ENCODE measurements at regions not wholly inside any gene's neighbourhood (a gene's known extent, or its start where the extent isn't known, plus 50 kb on each side); places are given as distances from the start of the nearest gene placed in this dataset.

GRCh38 chr10:62665771-62666170 lies 138.7 kb upstream of the ADO start:
- DNase-seq (ENCODE audit: low spot score) (no peak), ATAC-seq (no peak)
- Histone ChIP-seq H4K20me1 (replicated peaks; ENCODE audit: insufficient read depth) (no peaks in the 10 kb centered on the region), H3F3A (replicated peaks; ENCODE audit: low read depth) (no peaks in the 10 kb centered on the region), H3K4me3 (no peak overlapping the region), H3K27me3 (ENCODE audit: insufficient read depth) (no peaks in the 10 kb centered on the region), H3K27ac (ENCODE audit: low read depth) (no peak overlapping the region), H3K4me1 (ENCODE audit: insufficient read depth) (no peaks in the 10 kb centered on the region; the same call in 1 of the 2 replicates), H3K9me2 (ENCODE audit: insufficient read depth) (peaks cover 5% of the 10 kb centered on the region; the same call in 1 of the 2 replicates), H2AFZ (no peak overlapping the region), H3K4me2 (no peak overlapping the region), H3K36me3 (ENCODE audit: insufficient read depth) (no peaks in the 10 kb centered on the region), H3K79me2 (replicated peaks; ENCODE audit: insufficient read depth) (no peaks in the 10 kb centered on the region)
- Mint-ChIP-seq H3K27me3 (ENCODE audit: insufficient read depth, low read depth, poor library complexity) (peaks cover 1% of the 10 kb centered on the region), H3K4me1 (peaks cover 8% of the 10 kb centered on the region), H3K27ac (no peak overlapping the region), H3K4me3 (no peak overlapping the region), H3K36me3 (ENCODE audit: low read depth) (peaks cover 6% of the 10 kb centered on the region), H3K9me3 (peaks cover 17% of the 10 kb centered on the region)
- TF ChIP-seq EZH2phosphoT487 (IDR thresholded peaks at IDR 0.05; ENCODE audit: unreplicated experiment) (no peak), STAT1 (IDR thresholded peaks at IDR 0.05; ENCODE audit: unreplicated experiment) (no peak), ZNF331 (CRISPR knock-in tag; IDR thresholded peaks at IDR 0.05; ENCODE audit: low read depth) (no peak), CTCF (conservative IDR thresholded peaks at IDR 0.05; ENCODE audit: low read depth in 2 of 2) (no peak), POLR2AphosphoS5 (IDR thresholded peaks at IDR 0.05; ENCODE audit: low read depth) (no peak), ZNF114 (CRISPR knock-in tag; IDR thresholded peaks at IDR 0.05) (no peak), NANOG (IDR thresholded peaks at IDR 0.05; ENCODE audit: borderline replicate concordance) (no peak), JUNB (IDR thresholded peaks at IDR 0.05; ENCODE audit: unreplicated experiment) (no peak), EZH2 (IDR thresholded peaks at IDR 0.05; ENCODE audit: low read depth, unreplicated experiment) (no peak), CREB1 (CRISPR knock-in tag; IDR thresholded peaks at IDR 0.05; ENCODE audit: low read depth) (no peak)
- TF ChIP-seq, protein P1, sequence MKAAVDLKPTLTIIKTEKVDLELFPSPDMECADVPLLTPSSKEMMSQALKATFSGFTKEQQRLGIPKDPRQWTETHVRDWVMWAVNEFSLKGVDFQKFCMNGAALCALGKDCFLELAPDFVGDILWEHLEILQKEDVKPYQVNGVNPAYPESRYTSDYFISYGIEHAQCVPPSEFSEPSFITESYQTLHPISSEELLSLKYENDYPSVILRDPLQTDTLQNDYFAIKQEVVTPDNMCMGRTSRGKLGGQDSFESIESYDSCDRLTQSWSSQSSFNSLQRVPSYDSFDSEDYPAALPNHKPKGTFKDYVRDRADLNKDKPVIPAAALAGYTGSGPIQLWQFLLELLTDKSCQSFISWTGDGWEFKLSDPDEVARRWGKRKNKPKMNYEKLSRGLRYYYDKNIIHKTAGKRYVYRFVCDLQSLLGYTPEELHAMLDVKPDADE (IDR thresholded peaks at IDR 0.05), result no peak
- TF ChIP-seq, protein P2, sequence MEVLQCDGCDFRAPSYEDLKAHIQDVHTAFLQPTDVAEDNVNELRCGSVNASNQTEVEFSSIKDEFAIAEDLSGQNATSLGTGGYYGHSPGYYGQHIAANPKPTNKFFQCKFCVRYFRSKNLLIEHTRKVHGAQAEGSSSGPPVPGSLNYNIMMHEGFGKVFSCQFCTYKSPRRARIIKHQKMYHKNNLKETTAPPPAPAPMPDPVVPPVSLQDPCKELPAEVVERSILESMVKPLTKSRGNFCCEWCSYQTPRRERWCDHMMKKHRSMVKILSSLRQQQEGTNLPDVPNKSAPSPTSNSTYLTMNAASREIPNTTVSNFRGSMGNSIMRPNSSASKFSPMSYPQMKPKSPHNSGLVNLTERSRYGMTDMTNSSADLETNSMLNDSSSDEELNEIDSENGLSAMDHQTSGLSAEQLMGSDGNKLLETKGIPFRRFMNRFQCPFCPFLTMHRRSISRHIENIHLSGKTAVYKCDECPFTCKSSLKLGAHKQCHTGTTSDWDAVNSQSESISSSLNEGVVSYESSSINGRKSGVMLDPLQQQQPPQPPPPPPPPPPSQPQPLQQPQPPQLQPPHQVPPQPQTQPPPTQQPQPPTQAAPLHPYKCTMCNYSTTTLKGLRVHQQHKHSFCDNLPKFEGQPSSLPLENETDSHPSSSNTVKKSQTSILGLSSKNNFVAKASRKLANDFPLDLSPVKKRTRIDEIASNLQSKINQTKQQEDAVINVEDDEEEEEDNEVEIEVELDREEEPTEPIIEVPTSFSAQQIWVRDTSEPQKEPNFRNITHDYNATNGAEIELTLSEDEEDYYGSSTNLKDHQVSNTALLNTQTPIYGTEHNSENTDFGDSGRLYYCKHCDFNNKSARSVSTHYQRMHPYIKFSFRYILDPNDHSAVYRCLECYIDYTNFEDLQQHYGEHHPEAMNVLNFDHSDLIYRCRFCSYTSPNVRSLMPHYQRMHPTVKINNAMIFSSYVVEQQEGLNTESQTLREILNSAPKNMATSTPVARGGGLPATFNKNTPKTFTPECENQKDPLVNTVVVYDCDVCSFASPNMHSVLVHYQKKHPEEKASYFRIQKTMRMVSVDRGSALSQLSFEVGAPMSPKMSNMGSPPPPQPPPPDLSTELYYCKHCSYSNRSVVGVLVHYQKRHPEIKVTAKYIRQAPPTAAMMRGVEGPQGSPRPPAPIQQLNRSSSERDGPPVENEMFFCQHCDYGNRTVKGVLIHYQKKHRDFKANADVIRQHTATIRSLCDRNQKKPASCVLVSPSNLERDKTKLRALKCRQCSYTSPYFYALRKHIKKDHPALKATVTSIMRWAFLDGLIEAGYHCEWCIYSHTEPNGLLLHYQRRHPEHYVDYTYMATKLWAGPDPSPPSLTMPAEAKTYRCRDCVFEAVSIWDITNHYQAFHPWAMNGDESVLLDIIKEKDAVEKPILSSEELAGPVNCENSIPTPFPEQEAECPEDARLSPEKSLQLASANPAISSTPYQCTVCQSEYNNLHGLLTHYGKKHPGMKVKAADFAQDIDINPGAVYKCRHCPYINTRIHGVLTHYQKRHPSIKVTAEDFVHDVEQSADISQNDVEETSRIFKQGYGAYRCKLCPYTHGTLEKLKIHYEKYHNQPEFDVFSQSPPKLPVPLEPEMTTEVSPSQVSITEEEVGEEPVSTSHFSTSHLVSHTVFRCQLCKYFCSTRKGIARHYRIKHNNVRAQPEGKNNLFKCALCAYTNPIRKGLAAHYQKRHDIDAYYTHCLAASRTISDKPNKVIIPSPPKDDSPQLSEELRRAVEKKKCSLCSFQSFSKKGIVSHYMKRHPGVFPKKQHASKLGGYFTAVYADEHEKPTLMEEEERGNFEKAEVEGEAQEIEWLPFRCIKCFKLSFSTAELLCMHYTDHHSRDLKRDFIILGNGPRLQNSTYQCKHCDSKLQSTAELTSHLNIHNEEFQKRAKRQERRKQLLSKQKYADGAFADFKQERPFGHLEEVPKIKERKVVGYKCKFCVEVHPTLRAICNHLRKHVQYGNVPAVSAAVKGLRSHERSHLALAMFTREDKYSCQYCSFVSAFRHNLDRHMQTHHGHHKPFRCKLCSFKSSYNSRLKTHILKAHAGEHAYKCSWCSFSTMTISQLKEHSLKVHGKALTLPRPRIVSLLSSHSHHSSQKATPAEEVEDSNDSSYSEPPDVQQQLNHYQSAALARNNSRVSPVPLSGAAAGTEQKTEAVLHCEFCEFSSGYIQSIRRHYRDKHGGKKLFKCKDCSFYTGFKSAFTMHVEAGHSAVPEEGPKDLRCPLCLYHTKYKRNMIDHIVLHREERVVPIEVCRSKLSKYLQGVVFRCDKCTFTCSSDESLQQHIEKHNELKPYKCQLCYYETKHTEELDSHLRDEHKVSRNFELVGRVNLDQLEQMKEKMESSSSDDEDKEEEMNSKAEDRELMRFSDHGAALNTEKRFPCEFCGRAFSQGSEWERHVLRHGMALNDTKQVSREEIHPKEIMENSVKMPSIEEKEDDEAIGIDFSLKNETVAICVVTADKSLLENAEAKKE (CRISPR knock-in tag; IDR thresholded peaks at IDR 0.05), result no peak
- TF ChIP-seq, protein P3, sequence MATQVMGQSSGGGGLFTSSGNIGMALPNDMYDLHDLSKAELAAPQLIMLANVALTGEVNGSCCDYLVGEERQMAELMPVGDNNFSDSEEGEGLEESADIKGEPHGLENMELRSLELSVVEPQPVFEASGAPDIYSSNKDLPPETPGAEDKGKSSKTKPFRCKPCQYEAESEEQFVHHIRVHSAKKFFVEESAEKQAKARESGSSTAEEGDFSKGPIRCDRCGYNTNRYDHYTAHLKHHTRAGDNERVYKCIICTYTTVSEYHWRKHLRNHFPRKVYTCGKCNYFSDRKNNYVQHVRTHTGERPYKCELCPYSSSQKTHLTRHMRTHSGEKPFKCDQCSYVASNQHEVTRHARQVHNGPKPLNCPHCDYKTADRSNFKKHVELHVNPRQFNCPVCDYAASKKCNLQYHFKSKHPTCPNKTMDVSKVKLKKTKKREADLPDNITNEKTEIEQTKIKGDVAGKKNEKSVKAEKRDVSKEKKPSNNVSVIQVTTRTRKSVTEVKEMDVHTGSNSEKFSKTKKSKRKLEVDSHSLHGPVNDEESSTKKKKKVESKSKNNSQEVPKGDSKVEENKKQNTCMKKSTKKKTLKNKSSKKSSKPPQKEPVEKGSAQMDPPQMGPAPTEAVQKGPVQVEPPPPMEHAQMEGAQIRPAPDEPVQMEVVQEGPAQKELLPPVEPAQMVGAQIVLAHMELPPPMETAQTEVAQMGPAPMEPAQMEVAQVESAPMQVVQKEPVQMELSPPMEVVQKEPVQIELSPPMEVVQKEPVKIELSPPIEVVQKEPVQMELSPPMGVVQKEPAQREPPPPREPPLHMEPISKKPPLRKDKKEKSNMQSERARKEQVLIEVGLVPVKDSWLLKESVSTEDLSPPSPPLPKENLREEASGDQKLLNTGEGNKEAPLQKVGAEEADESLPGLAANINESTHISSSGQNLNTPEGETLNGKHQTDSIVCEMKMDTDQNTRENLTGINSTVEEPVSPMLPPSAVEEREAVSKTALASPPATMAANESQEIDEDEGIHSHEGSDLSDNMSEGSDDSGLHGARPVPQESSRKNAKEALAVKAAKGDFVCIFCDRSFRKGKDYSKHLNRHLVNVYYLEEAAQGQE (IDR thresholded peaks at IDR 0.05; ENCODE audit: unreplicated experiment), result no peak
